HG02798 (cell line): ENCODE measurements at regions not wholly inside any gene's neighbourhood (a gene's known extent, or its start where the extent isn't known, plus 50 kb on each side); places are given as distances from the start of the nearest gene placed in this dataset.

ENCODE experiments used
- ATAC-seq: cut with Tn5 transposase; IDR thresholded peaks from one replicate; pipeline ENCODE4 v1.9.1; 2021; ENCODE audit warnings: mild to moderate bottlenecking; ENCODE audit not compliant: unreplicated experiment, poor library complexity

DNA sequence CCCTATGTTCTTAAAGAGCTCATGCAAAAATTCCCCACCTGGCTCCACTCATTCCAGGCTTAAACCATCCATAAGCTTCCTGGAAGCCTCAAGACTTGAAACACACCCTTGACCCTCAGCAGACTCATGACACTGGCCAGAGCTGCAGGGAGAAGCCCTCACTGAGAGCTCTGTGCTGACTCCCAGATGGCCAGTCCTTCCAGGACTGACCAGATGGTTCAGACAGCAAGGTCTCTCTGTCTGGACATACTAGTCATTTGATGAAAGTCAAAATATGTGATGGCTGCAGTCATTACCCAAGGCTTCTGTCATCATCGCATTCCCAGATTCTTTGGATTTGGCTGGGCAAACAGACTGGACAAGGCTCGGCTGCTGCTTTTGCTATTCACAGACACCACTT, 397.4 kb downstream of the FOXO1 start:
- no peak for ATAC-seq

DNA sequence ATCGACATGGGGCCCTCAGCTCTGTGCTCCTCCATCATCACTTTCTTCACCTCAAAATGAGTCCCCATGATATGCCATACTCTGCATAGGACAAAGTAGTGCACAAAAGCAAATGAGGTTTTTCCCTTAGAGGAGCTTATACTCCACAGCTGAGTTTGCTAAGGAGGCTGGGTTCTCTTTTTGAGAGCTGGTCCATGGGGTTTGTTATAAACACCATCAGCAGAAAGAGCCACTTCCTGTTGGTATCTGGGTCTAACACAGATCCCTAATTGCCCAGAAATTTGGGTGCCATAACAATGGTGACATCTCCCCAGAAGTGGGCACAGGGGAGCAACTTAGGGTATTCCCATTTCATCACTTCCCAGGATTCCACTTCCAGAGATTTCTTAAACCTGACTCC, 395.7 kb downstream of the FOXO1 start:
- ATAC-seq: no peak

DNA sequence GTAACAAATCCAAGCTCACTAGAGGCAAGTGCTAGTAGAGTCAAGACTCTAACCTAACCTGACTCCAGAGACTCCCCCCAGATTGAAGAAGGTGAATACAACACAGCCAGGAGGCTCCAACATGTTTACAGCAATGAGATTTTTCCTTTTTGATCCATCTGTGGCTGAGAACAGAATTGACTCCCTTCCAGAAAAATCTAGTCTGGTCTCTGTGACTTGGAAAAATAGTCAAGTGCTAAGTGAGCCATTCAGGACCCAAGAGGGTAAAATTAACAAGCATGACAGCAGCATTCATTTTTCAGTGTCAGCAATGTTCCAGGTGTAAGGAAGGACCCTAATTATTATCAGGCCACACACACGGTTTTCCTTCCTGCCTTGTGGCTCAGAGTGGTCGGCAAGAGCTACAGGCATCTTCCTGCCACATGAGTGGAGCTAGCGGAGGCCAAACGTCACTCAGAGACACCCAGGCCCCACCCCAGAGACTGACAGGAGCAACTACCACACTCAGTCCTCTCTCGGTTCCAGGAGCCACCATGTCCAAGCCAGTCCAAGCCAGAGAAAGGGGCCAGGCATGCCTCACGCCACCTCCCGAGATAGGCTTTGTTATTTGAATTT, 395.1 kb downstream of the FOXO1 start:
- ATAC-seq: no peak

DNA sequence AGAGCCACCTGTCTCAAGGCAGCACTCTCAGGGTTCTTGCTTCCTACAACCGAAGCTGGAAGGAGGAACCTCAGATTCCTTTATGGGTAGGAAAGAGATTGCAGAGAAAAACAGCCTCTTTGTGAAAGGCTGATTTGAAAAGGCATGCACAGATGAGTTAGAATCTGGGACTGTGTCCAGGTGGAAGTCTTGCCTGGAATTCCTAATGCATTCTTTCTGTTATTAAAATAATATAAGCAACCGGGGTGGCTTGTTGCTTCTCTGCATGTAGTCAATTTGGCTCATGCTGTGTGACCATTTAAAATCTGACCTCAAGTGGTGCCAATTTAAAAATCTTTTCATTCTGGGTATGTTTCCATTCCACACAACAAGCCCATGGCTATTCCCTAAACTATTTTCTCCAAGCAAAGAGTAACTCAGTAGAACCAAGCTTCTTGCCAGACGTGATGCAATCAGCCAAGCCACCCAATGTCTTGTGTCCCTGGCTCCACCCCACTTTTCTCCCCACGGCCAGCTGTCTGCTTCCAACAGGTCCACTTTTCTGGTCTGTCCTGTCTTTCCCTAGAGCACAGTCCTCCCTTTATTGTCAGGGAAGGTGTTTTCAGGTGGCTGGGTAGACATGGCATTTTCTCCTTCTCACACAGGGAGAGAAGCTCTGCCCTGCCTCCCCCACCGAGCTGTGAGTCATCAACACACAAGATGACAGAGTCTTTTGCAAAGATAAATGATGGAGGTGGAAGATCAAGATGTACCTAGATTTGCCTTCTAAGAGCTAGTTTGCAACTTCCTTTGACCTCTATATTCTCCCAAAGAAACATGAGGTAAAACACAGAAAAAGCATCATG, 394.3 kb downstream of the FOXO1 start:
- ATAC-seq: no peak

DNA sequence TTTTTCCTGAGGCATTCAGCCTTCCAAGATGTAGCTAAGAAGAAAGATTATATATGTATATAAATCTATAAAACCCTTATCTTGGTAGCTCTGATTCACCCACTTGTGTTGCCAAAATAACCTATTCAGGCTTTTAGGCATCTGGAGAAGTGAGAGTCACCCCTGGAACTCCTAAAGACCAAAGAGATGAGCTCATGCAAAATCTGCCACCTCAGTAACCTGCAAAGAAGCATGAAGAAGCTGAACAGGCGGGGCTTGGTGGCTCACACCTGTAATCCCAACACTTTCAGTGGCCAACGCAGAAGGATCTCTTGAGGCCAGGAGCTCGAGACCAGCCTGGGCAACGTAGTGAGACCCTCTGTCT, 393.7 kb downstream of the FOXO1 start:
- ATAC-seq: no peak

DNA sequence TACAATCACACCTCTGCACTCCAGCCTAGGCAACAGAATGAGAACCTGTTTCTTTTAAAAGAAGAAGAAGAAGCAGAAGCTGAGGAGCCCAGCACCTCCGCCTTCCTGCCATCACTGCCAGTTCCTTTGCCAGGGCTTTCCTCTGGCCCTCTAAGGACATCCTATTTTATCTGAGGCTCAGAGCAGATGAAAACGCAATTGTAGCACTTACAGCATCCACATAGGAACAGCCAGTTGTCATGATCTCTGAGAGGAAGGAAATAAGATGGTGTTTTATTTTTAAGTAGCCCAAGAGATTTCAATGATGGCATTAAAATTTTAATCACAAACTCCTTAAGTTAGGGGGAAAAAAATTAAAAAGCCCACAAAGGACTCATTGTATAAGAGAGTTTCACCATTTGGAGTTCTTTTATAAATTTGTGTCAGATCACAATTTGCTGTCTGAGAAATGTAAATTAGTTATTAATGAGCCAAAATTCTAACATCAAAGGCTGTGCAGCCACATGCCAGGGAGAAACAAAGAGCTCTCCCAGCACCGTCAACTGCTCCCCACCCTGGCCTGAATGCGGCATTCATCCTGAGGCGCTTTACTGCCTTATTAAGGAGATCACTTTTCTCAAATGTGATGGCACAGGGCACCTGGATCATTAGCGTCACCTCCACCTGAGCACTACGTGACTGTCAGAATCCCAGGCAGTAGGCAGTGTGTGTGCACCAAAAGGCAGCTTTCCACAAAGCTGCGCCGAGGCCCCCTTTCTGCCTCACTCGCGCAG, 393.0 kb downstream of the FOXO1 start:
- no peak for ATAC-seq

DNA sequence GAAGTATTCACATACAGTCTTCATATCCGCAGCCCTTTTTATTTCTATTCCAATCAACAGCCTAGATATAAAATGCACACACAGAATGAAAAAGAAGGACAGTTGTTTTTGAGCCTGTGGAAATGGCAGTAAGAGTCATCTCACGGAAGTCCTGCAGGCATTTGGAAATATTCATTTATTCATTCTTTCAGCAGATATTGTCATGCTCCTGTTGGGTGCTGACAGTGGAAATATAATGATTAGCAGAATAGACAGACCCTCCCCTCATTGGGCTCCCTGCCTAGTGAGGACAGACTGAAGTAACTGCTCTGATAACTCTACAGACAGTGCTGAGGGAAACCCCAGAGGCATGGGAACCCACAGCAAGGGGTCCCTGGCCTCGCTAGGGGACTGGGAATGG, 392.3 kb downstream of the FOXO1 start:
- ATAC-seq: no peak

DNA sequence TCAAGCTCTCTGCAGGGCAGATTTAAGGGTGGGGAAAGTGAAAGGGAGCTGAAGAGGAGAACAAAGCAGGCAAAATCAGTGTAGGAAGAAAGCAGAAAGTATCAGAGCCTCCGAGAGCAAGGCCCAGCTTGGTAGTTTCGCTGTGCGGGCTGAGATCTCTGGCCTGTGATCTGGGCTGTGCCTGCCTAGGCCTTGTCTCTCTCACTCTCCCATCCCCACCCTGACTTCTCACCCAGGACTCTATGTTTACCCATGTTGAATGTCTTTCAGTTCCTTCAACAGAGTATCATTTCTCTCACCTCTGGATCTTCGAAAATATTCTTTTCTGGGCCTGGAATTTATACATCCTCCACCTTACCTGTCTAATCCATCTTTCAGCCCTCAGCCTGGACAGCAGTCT, 391.3 kb downstream of the FOXO1 start:
- ATAC-seq: no peak

DNA sequence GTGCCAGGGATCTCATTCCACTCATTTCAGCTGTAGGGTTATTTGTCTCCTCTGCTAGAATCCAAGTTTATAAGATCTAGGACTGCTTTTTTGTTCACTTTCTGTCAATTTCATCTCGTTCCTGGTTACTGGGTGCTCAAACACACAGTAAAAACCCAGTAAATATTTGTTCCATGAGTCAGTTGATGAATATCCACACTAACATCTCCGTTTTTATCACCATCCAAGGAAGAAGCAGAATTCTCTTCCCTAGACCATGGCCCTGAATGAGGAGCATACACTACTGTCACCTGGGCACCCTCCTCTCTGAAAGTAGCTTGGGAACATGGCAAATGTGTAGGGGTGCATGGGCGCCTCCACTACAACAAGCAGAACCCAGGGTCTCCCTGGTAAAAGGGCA, 390.8 kb downstream of the FOXO1 start:
- ATAC-seq: no peak

DNA sequence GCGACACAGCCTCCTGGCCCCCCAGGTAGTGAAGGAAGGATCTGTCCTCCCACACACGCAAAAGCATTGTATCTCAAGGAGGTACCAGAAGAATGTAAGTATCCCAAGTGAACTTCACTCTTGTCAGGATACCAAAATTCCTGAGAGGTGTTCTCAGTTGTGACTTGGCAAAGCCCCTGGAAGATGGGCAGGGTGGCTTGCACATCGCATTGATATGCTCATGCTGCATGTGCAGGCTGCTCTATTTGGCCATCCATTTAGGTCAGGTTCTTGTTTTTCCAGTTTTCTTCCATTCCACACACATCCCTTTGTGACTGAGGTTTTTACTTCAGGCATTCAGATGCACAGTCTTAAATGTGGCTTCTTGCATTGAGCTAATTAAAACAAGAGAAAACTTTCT, 382.8 kb downstream of the FOXO1 start:
- ATAC-seq: no peak

DNA sequence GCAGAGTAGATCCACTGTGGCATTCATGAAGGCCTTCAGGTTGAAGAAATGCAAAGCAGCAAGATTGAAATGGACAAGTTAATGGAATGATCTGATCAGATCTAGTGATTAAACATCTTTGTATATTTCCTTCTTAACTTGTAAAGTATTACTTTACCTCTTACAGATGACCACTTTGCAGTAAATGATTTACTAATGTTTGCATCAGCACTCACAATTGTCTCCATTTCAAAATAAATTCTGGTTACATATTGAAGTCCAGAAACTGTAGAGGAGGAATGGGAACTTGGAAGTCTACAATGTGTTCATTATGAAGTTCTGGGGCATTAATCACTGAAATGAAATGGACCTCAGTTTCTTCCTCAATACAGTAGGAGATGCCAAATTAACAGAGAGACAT, 380.8 kb downstream of the FOXO1 start:
- ATAC-seq: no peak

DNA sequence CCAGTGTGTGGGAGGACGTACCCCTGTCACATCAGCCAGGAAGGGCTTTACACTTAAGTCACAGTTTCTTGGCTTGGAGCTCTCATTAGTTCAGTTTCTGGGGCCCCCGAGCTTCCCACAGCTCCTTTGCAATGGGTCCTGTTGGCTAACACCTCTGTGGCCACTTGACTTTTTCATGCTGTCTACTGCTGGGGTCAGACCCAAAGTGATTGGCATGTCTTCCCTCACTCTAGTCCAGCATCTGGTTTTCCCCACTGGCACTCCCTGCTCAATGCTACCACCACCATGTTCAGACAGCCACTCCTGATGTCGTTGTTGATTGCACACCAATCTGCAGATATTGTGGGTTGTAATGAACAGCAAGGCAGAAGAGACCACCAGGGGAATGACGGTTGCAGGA, 379.0 kb downstream of the FOXO1 start:
- ATAC-seq: no peak

DNA sequence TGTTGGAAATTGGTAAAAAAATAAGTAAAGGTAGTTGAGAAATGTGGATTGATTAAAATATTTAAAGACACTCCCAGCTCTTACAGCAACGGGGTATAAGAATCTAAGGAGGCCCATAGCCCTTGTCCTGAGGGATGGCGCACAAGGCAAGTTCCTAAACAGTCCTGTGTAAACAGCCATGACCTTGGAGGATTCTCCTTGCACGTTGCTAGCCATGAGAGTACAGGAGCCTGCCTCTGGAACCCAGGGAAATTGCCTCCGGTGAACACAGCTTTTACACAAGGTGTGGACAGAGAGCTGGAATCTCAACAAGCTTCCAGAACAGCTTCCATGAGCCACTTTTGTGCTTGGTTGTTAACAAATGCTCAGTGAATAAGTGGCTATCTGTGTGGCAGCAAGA, 378.2 kb downstream of the FOXO1 start:
- no peak for ATAC-seq

DNA sequence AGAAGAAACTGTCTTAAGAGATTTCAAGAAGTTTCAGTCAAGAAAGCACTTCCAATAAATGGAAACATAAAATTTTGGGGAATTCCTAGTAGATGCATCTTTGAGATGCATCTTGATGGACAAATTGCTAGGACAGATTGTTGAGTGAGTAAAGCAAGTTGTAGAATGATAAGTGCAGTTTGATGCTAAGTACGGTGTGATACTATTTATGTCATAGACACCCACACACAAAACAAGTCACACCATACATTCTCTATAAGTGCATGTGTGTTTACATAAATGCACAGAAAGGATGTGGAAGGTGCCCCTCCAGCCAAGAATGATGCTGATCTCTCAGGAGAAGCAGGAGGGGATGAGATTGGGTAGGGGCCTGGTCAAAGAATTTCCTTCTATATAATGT, 375.7 kb downstream of the FOXO1 start:
- ATAC-seq: no peak

DNA sequence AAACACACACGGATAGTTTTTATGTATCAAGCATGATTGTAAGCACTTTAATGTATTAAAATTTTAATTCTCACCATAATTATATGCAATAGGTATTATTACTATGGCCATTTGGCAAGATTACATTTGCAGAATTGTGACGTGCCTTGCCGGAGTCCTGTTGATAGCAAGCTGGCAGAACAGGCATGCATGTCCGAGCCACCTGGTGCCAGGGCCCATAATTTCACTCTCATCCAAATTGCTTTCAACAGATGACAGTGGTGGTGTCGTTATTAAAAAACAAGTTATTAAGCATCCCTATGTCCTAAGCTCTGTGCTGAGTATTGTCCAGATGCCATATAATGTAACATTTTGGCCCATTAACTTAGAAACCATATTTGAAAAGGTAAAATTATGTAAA, 374.3 kb downstream of the FOXO1 start:
- ATAC-seq: no peak

DNA sequence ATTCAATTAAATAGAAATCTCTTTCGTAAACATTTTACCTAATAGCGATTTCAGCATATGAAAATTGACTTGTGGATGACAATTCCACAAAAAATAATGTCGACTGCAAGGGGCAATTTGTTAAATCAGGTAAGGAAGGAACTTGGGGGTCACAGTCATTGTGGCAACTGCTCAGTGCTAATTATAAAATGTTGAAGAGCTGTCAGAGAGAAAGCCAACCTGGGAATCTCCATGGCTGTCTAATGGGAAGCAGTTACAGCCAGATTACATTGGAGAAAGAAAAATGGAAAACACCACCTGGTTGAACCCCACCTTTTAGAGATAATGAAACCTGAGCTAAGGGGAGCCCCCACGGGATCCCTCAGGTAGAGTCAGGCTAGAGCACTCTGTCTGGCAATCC, 373.9 kb downstream of the FOXO1 start:
- ATAC-seq: no peak

DNA sequence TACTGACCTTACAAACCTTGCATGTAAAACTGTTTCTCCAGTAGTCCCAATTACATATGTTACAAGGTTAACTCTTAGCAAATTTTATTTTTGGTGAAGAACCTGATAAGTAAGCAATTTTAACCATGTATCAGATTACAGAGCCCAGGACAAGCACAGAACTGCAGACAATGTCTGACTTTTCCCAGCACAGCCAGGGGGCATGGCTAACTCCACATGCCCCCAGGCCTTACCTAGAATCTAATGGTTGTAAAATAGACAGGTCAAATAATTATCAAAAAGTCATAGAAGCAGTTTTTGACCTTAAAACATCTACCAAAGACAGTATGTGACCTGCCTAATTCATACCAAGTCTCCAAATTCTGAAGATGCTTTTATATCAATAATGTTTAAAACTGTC, 364.1 kb downstream of the FOXO1 start:
- ATAC-seq: no peak

DNA sequence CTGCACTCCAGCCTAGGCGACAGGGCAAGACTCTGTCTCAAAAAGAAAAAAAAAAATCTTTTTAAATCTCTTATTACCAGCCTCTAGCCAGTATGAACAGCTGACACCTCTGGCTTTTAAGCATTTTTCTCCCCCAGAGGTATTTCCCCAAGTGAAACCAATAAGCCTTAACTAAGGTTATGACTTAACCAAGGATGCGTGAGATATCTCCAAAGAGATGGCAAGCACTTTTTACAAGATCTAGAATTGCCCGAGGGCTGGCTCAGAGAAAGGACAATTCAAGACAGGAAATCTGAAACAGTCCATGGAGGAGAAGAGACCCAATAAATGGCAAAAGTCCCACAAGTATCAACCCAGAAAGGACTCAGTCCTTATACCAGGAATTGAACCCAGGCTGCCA, 362.1 kb downstream of the FOXO1 start:
- no peak for ATAC-seq

DNA sequence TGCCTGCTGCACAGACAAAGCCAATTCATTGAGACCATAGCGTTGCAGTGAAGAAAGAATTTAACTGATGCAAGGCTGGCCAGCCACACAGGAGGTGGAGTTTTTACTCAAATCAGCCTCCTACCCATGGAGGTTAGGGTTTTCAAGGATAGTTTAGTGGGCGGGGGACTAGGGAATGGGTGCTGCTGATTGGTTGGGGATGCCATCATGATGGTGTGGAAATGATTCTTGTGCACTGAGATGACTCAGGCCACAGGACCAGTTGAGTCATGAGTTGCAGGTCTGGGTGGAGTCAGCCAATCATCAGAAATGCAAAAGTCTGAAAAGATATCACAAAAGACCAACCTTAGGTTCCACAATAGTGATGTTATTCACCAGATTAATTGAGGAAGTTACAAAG, 359.6 kb downstream of the FOXO1 start:
- no peak for ATAC-seq

DNA sequence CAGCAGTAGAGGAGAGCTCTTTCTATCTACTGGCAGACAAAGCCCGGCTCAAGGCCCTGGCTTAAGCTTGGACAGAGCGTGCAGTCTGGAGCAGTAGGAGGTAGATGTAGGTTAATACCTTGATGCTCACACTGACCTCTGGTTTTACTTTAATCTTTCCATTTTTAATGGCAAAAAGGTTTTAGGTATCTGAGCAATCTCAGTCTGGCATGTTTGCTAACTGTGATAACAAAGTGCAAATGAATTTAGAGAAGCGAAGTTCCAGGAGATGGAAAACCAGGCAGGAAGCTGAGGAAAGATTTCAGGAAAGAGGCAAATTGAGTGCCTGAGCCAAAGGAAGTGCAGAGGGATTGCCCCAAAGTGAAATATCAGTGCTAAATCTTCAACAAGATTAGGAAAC, 356.6 kb downstream of the FOXO1 start:
- no peak for ATAC-seq

DNA sequence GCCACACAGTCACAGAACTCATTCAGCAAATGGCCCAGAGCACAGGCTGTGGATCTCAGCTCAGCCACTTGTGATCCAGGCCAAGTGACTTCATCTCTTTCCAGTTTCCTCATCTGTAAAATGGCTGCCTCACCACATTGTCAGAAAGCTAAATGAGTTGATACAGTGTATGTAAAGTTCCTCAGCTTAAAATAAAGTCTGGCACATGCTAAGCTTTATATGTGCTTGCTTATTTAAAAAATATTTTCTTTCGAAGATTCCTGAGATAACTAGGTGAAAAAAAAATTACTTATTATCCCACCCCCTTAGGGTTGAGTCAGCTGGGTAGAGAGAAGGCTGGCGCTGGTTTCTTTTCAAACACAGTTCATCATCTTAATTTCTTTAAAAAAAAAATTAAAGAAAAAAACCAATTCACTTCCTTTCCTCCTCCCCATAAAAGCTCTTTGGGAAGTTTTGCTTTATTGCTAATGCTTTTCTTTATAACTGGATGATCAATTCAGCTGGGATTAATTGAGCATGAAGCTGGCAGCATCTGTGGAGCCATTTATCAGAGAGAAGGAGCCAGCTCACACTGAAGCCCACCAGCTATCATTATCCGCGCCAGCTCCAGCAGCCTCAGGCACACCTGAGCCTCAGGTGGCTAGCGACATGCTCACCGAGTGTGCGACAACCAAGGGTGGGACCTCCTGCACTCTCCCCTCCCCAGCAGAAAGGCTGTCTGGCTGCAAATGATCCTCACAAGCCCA, 354.9 kb downstream of the FOXO1 start:
- ATAC-seq: no peak
